IMR-90 (cell line): ENCODE measurements at regions not wholly inside any gene's neighbourhood (a gene's known extent, or its start where the extent isn't known, plus 50 kb on each side); places are given as distances from the start of the nearest gene placed in this dataset.

Source experiments
- ATAC-seq: fragments of 200-7000 bp; cut with Tn5 transposase; 2 replicates; pipeline ENCODE4 v1.9.1; 2020; ENCODE audit warnings: low read depth, mild to moderate bottlenecking, moderate library complexity
- BruUV-seq: library from RNA; stranded (reverse); fragments of 400-500 nt; replicated peaks from 2 replicates; lab custom pipeline; 2021; lab: Mats Ljungman, UMichigan
- CTCF ChIA-PET: fragments of 300-600 bp; formaldehyde crosslinking; extraction: SDS; loops from one replicate; lab custom pipeline; 2021; ENCODE audit warnings: antibody characterized with exemption; lab: Yijun Ruan, JAX
- POLR2A ChIA-PET: fragments of 300-600 bp; sonication (Branson Sonifier 250); formaldehyde crosslinking; loops from one replicate; lab custom pipeline; 2022; ENCODE audit warnings: antibody characterized with exemption; ENCODE audit not compliant: unreplicated experiment; lab: Charles Lee
- DNase-seq: peaks from one replicate; pipeline ENCODE4 v3.0.0; 2013
- H2AFZ ChIP-seq: replicated peaks from 2 replicates; pipeline ENCODE3; 2013; ENCODE audit warnings: low read length, mild to moderate bottlenecking; ENCODE audit not compliant: poor library complexity
- H2AK5ac ChIP-seq: 2 replicates; pipeline ENCODE4 v1.6.1; 2013; ENCODE audit warnings: low read depth, low read length, inconsistent platforms
- H2AK9ac ChIP-seq: replicated peaks from 2 replicates; pipeline ENCODE3; 2013; ENCODE audit warnings: mild to moderate bottlenecking, low read depth, low read length, moderate library complexity; ENCODE audit not compliant: poor library complexity
- H2BK120ac ChIP-seq: 2 replicates; pipeline ENCODE4 v1.6.1; 2013; ENCODE audit warnings: low read depth, low read length, inconsistent platforms
- H2BK15ac ChIP-seq: 3 replicates; pipeline ENCODE4 v1.6.1; 2013; ENCODE audit warnings: low read depth, low read length, inconsistent platforms
- H2BK20ac ChIP-seq: 2 replicates; pipeline ENCODE4 v1.6.1; 2013; ENCODE audit warnings: low read depth, mild to moderate bottlenecking, inconsistent platforms, low read length, moderate library complexity
- H2BK5ac ChIP-seq: 2 replicates; pipeline ENCODE4 v1.6.1; 2013; ENCODE audit warnings: mild to moderate bottlenecking, low read depth, low read length, inconsistent platforms; ENCODE audit not compliant: poor library complexity, severe bottlenecking
- H3K14ac ChIP-seq: replicated peaks from 2 replicates; pipeline ENCODE4 v1.6.1; 2013; ENCODE audit warnings: low read depth, low read length, inconsistent platforms
- H3K18ac ChIP-seq: 2 replicates; pipeline ENCODE4 v1.6.1; 2013; ENCODE audit warnings: low read depth, low read length, control low read depth
- H3K23ac ChIP-seq: 2 replicates; pipeline ENCODE4 v1.6.1; 2013; ENCODE audit warnings: low read depth, low read length, inconsistent platforms
- H3K27ac ChIP-seq: 2 replicates; pipeline ENCODE4 v1.5.1; 2013; ENCODE audit warnings: mild to moderate bottlenecking, control low read depth, low read length; ENCODE audit not compliant: insufficient read depth
- H3K27me3 ChIP-seq: 2 replicates; pipeline ENCODE4 v1.6.1; 2013; ENCODE audit warnings: low read length; ENCODE audit not compliant: control insufficient read depth, insufficient read depth
- H3K36me3 ChIP-seq: 2 replicates; pipeline ENCODE4 v1.6.1; 2013; ENCODE audit warnings: low read length, mixed read lengths; ENCODE audit not compliant: control insufficient read depth, insufficient read depth
- H3K4ac ChIP-seq: 2 replicates; pipeline ENCODE4 v1.6.1; 2013; ENCODE audit warnings: low read depth, low read length, inconsistent platforms
- H3K4me1 ChIP-seq: 2 replicates; pipeline ENCODE4 v1.6.1; 2013; ENCODE audit warnings: low read length, mixed read lengths; ENCODE audit not compliant: control insufficient read depth, insufficient read depth
- H3K4me2 ChIP-seq: 2 replicates; pipeline ENCODE4 v1.6.1; 2013; ENCODE audit warnings: low read depth, mild to moderate bottlenecking, control low read depth, low read length, moderate library complexity
- H3K4me3 ChIP-seq: 2 replicates; pipeline ENCODE4 v1.5.1; 2013; ENCODE audit warnings: low read depth, mild to moderate bottlenecking, control low read depth, low read length, moderate library complexity; ENCODE audit not compliant: insufficient read depth
- H3K56ac ChIP-seq: 2 replicates; pipeline ENCODE4 v1.6.1; 2013; ENCODE audit warnings: low read length, inconsistent platforms; ENCODE audit not compliant: insufficient read depth; ENCODE audit errors: extremely low read depth
- H3K79me1 ChIP-seq, 2 experiments: 2 replicates each; pipeline ENCODE4 v1.6.1; 2013; ENCODE audit warnings: low read length in 2 of 2, inconsistent platforms in 1 of 2, low read depth in 1 of 2
- H3K9ac ChIP-seq: 2 replicates; pipeline ENCODE4 v1.6.1; 2013; ENCODE audit warnings: low read depth, low read length, control low read depth
- H3K9me1 ChIP-seq: 2 replicates; pipeline ENCODE4 v1.6.1; 2013; ENCODE audit warnings: low read length, inconsistent platforms; ENCODE audit not compliant: insufficient read depth
- H3K9me3 ChIP-seq: 2 replicates; pipeline ENCODE4 v1.6.1; 2013; ENCODE audit warnings: low read length; ENCODE audit not compliant: control insufficient read depth, insufficient read depth
- H4K20me1 ChIP-seq: 2 replicates; pipeline ENCODE4 v1.6.1; 2013; ENCODE audit warnings: low read length, inconsistent platforms; ENCODE audit not compliant: insufficient read depth
- H4K5ac ChIP-seq: 2 replicates; pipeline ENCODE4 v1.6.1; 2013; ENCODE audit warnings: mild to moderate bottlenecking, low read depth, low read length, control low read depth
- H4K8ac ChIP-seq, 2 experiments: 2 replicates each; pipeline ENCODE4 v1.6.1; 2013; ENCODE audit warnings: low read depth in 2 of 2, low read length in 2 of 2, control low read depth in 1 of 2, inconsistent platforms in 1 of 2
- H4K91ac ChIP-seq: 2 replicates; pipeline ENCODE4 v1.6.1; 2013; ENCODE audit warnings: low read depth, low read length, inconsistent platforms; ENCODE audit not compliant: insufficient read depth
- BHLHE40 ChIP-seq: fragments of 150-350 bp; IDR thresholded peaks from 2 replicates; pipeline ENCODE4 v1.6.1; 2016; ENCODE audit warnings: mild to moderate bottlenecking, low read depth, low read length
- CEBPB ChIP-seq: IDR thresholded peaks from 2 replicates; pipeline ENCODE4 v1.6.1; 2012; ENCODE audit warnings: low read depth, low read length, improper control_type of control experiment
- CHD1 ChIP-seq: IDR thresholded peaks from 2 replicates; pipeline ENCODE4 v1.6.1; 2012; ENCODE audit warnings: low read depth, low read length, improper control_type of control experiment
- CTCF ChIP-seq: conservative IDR thresholded peaks from 2 replicates; pipeline ENCODE4 v1.5.1; 2012; ENCODE audit warnings: mild to moderate bottlenecking, low read depth, low read length, improper control_type of control experiment
- FOS ChIP-seq: fragments of 150-350 bp; IDR thresholded peaks from 2 replicates; pipeline ENCODE4 v1.6.1; 2016; ENCODE audit warnings: low read depth, low read length
- MAFK ChIP-seq: IDR thresholded peaks from 2 replicates; pipeline ENCODE4 v1.6.1; 2012; ENCODE audit warnings: low read depth, low read length, improper control_type of control experiment
- MAZ ChIP-seq: IDR thresholded peaks from 2 replicates; pipeline ENCODE4 v1.6.1; 2012; ENCODE audit warnings: low read depth, mild to moderate bottlenecking, low read length, improper control_type of control experiment, moderate library complexity, borderline replicate concordance
- MXI1 ChIP-seq: IDR thresholded peaks from 2 replicates; pipeline ENCODE4 v1.6.1; 2012; ENCODE audit warnings: low read depth, mild to moderate bottlenecking, low read length, moderate library complexity, borderline replicate concordance
- NFE2L2 ChIP-seq: fragments of 150-350 bp; IDR thresholded peaks from 2 replicates; pipeline ENCODE4 v1.6.1; 2016; ENCODE audit warnings: low read depth, mild to moderate bottlenecking, low read length
- POLR2A ChIP-seq: IDR thresholded peaks from 2 replicates; pipeline ENCODE4 v1.6.1; 2012; ENCODE audit warnings: mild to moderate bottlenecking, low read depth, low read length
- RAD21 ChIP-seq: IDR thresholded peaks from 2 replicates; pipeline ENCODE4 v1.6.1; 2012; ENCODE audit warnings: low read length, improper control_type of control experiment
- RCOR1 ChIP-seq: IDR thresholded peaks from 2 replicates; pipeline ENCODE4 v1.6.1; 2012; ENCODE audit warnings: mild to moderate bottlenecking, low read length, improper control_type of control experiment; ENCODE audit not compliant: insufficient replicate concordance
- RFX5 ChIP-seq: IDR thresholded peaks from 2 replicates; pipeline ENCODE4 v1.8.0; 2012; ENCODE audit warnings: low read depth, mild to moderate bottlenecking, low read length, moderate library complexity
- SMC3 ChIP-seq: fragments of 150-350 bp; IDR thresholded peaks from 2 replicates; pipeline ENCODE4 v1.6.1; 2016; ENCODE audit warnings: low read depth, mild to moderate bottlenecking, antibody characterized with exemption, low read length, moderate library complexity
- dilution Hi-C: fragments of 300-500 bp; cut with HindIII; formaldehyde crosslinking; loops from one replicate; pipeline ENCODE4 v1.14.3; 2018; ENCODE audit warnings: low sequenced_read_pairs; ENCODE audit not compliant: unreplicated experiment
- in situ Hi-C: fragments of 300-500 bp; cut with MboI; formaldehyde crosslinking; loops from 3 replicates; pipeline ENCODE4 v1.14.3; 2019; ENCODE audit warnings: low sequenced_read_pairs, inconsistent platforms, mixed read lengths
- intact Hi-C: fragments of 100-400 bp; cut with micrococcal nuclease; formaldehyde crosslinking; loops from 2 replicates; pipeline ENCODE4 v1.10.0; 2022
- TF ChIP-seq, protein P1 (sequence below): fragments of 150-350 bp; IDR thresholded peaks from 2 replicates; pipeline ENCODE4 v1.6.1; 2016; ENCODE audit warnings: low read depth, mild to moderate bottlenecking, low read length, moderate library complexity, borderline replicate concordance
- TF ChIP-seq, protein P2 (sequence below): fragments of 150-350 bp; IDR thresholded peaks from 2 replicates; pipeline ENCODE4 v1.6.1; 2017; ENCODE audit warnings: mild to moderate bottlenecking, antibody characterized with exemption, low read length, low read depth

DNA sequence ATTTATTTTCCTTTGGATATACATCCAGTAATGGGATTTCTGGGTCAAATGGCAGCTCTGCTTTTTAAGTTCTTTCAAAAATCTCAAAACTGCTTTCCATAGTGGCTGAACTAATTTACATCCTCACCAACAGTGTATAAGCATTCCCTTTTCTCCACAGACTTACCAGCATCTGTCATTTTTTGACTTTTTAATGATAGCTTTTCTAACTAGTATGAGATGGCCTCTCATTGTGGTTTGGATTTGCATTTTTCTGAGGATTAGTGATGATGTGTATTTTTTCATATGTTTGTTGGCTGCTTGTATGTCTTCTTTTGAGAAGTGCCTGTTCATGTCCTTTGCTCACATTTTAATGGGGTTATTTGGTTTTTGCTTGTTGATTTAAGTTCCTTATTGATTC is 90.0 kb upstream of the HMHB1 start:
- Histone ChIP-seq H2AK9ac (no peak overlapping the region), H3K18ac (no peak overlapping the region), H2AFZ (no peak overlapping the region), H3K36me3 (no peaks in the 10 kb centered on the region), H3K9ac (no peak overlapping the region), H3K4me1 (no peaks in the 10 kb centered on the region), H3K4me3 (no peak overlapping the region), H3K79me1 (no peaks in the 10 kb centered on the region), H4K8ac (no peak overlapping the region), H3K4me2 (no peak overlapping the region), H3K14ac (no peak overlapping the region), H4K91ac (no peak overlapping the region), H2AK5ac (no peak overlapping the region), H3K27me3 (no peaks in the 10 kb centered on the region), H3K4ac (no peak overlapping the region), H4K20me1 (no peaks in the 10 kb centered on the region), H4K5ac (no peak overlapping the region), H3K56ac (no peak overlapping the region), H2BK20ac (no peak overlapping the region), H2BK15ac (no peak overlapping the region), H3K9me1 (no peaks in the 10 kb centered on the region), H2BK120ac (no peak overlapping the region), H3K23ac (no peak overlapping the region), H3K27ac (no peak overlapping the region), H2BK5ac (no peak overlapping the region), H3K9me3 (peaks cover 7% of the 10 kb centered on the region; the same call in 1 of the 2 replicates)
- in situ Hi-C loops = no loop called here
- ATAC-seq (no peak), DNase-seq (no peak)
- dilution Hi-C loops = no loop called here
- intact Hi-C loops = no loop called here
- BruUV-seq = no TSS peak
- CTCF ChIA-PET = no interaction called here
- TF ChIP-seq SMC3 (no peak), CEBPB (no peak), CHD1 (no peak), RAD21 (no peak), FOS (no peak), RCOR1 (no peak), MAFK (no peak), CTCF (no peak), POLR2A (no peak), MXI1 (no peak), BHLHE40 (no peak), NFE2L2 (no peak), MAZ (no peak), RFX5 (no peak)
- TF ChIP-seq, protein P1, sequence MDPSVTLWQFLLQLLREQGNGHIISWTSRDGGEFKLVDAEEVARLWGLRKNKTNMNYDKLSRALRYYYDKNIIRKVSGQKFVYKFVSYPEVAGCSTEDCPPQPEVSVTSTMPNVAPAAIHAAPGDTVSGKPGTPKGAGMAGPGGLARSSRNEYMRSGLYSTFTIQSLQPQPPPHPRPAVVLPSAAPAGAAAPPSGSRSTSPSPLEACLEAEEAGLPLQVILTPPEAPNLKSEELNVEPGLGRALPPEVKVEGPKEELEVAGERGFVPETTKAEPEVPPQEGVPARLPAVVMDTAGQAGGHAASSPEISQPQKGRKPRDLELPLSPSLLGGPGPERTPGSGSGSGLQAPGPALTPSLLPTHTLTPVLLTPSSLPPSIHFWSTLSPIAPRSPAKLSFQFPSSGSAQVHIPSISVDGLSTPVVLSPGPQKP = no peak
- TF ChIP-seq, protein P2, sequence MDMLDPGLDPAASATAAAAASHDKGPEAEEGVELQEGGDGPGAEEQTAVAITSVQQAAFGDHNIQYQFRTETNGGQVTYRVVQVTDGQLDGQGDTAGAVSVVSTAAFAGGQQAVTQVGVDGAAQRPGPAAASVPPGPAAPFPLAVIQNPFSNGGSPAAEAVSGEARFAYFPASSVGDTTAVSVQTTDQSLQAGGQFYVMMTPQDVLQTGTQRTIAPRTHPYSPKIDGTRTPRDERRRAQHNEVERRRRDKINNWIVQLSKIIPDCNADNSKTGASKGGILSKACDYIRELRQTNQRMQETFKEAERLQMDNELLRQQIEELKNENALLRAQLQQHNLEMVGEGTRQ = no peak
- POLR2A ChIA-PET = no interaction called here
